NCI-H2029 treated with DMSO at 0.1 percent for 48 hours (cell line): ENCODE measurements at regions not wholly inside any gene's neighbourhood (a gene's known extent, or its start where the extent isn't known, plus 50 kb on each side); places are given as distances from the start of the nearest gene placed in this dataset.

Experiments used
- DNase-seq: peaks from one replicate; lab custom pipeline; 2025; lab: John Stamatoyannopoulos, UW

GRCh38 chr17:45720386-45720785 lies 63.7 kb upstream of the CRHR1 start:
- DNase-seq: no peak

GRCh38 chr17:45722161-45722560 lies 62.0 kb upstream of the CRHR1 start:
- DNase-seq: no peak

- no peak for DNase-seq
These were observed 54.7 kb upstream of the CRHR1 start for GRCh38 chr17:45729294-45729907.

GRCh38 chr17:45730192-45730591 lies 53.9 kb upstream of the CRHR1 start:
- no peak for DNase-seq

- no peak for DNase-seq
These were observed 52.7 kb upstream of the CRHR1 start for GRCh38 chr17:45731459-45731858.

GRCh38 chr17:45732926-45733505 lies 51.1 kb upstream of the CRHR1 start:
- no peak for DNase-seq

GRCh38 chr17:45733781-45734180 lies 50.3 kb upstream of the CRHR1 start:
- no peak for DNase-seq
